Astrocyte of the spinal cord (primary cell): ENCODE measurements at regions not wholly inside any gene's neighbourhood (a gene's known extent, or its start where the extent isn't known, plus 50 kb on each side); places are given as distances from the start of the nearest gene placed in this dataset.

Experiments
- DNase-seq: peaks from one replicate; pipeline ENCODE4 v3.0.0; 2011; ENCODE audit warnings: low read depth, low spot score
- H3K4me3 ChIP-seq: 2 replicates; pipeline ENCODE4 v1.5.1; 2011; ENCODE audit warnings: low read depth, mild to moderate bottlenecking, low read length, moderate library complexity
- CTCF ChIP-seq: IDR thresholded peaks from 2 replicates; pipeline ENCODE4 v1.5.1; 2012; ENCODE audit warnings: low read depth, mild to moderate bottlenecking, low read length, inconsistent platforms
- in situ Hi-C: cut with HindIII; loops from 2 replicates; pipeline ENCODE4 v1.10.0; 2017; ENCODE audit warnings: low sequenced_read_pairs

- no peak for TF ChIP-seq CTCF
- DNase-seq, result no peak
- in situ Hi-C loops, result no loop called here
- no peak overlapping the region for H3K4me3 ChIP-seq
These were observed 64.6 kb upstream of the HAPLN1 start for GRCh38 chr5:83785176-83785668.

- no peak for TF ChIP-seq CTCF
- H3K4me3 ChIP-seq, result no peak overlapping the region
- in situ Hi-C loops, result no loop called here
- no peak for DNase-seq
These were observed 60.2 kb upstream of the HAPLN1 start for GRCh38 chr5:83780699-83781350.

- in situ Hi-C loops, result no loop called here
- H3K4me3 ChIP-seq, result no peak overlapping the region
- TF ChIP-seq CTCF, result no peak
- peak; percentile 9 for DNase-seq
These were observed 57.2 kb upstream of the HAPLN1 start for GRCh38 chr5:83777856-83778255.

- no peak for DNase-seq
- no peak for TF ChIP-seq CTCF
- H3K4me3 ChIP-seq, result no peak overlapping the region
- in situ Hi-C loops, result no loop called here
These were observed 55.9 kb upstream of the HAPLN1 start for GRCh38 chr5:83776437-83777031.
